Fibroblast of lung (primary cell): ENCODE measurements at regions not wholly inside any gene's neighbourhood (a gene's known extent, or its start where the extent isn't known, plus 50 kb on each side); places are given as distances from the start of the nearest gene placed in this dataset.

ENCODE experiments used
- DNase-seq, 2 donors: peaks; one replicate each; pipeline versions ENCODE4 v3.0.0 to v3.0.0-alpha.2; 2010; ENCODE audit warnings: low read depth in 2 of 2
- H2AFZ ChIP-seq: 2 replicates; pipeline ENCODE4 v1.5.1; 2012; ENCODE audit warnings: low read length, control low read depth, inconsistent platforms
- H3K27ac ChIP-seq: 2 replicates; pipeline ENCODE4 v1.5.1; 2011; ENCODE audit warnings: low read length, control low read depth; ENCODE audit not compliant: insufficient read depth
- H3K27me3 ChIP-seq: 2 replicates; pipeline ENCODE4 v1.5.1; 2011; ENCODE audit warnings: mild to moderate bottlenecking, low read length; ENCODE audit not compliant: control insufficient read depth, insufficient read depth
- H3K36me3 ChIP-seq: 2 replicates; pipeline ENCODE4 v1.5.1; 2011; ENCODE audit warnings: low read length; ENCODE audit not compliant: control insufficient read depth, insufficient read depth
- H3K4me1 ChIP-seq: 2 replicates; pipeline ENCODE4 v1.5.1; 2011; ENCODE audit warnings: low read length; ENCODE audit not compliant: control insufficient read depth, insufficient read depth; ENCODE audit errors: extremely low read depth
- H3K4me2 ChIP-seq: 2 replicates; pipeline ENCODE4 v1.5.1; 2011; ENCODE audit warnings: low read length, control low read depth; ENCODE audit not compliant: insufficient read depth; ENCODE audit errors: extremely low read depth
- H3K4me3 ChIP-seq, 4 experiments: fragments of 200-600 bp in 1 of 4; sonication (generic) in 1 of 4; replicated peaks in 1 of 4; 2 replicates each; pipeline ENCODE4 v1.5.1; 2011 to 2016; ENCODE audit warnings: low read length in 4 of 4, low read depth in 3 of 4, mild to moderate bottlenecking in 3 of 4, control low read depth in 2 of 4, inconsistent platforms in 1 of 4, mixed read lengths in 1 of 4; ENCODE audit not compliant: insufficient read depth in 1 of 4; ENCODE audit errors: control extremely low read depth in 1 of 4
- H3K79me2 ChIP-seq: 2 replicates; pipeline ENCODE4 v1.5.1; 2012; ENCODE audit warnings: mild to moderate bottlenecking, low read length, inconsistent platforms; ENCODE audit not compliant: control insufficient read depth, insufficient read depth
- H3K9ac ChIP-seq: 2 replicates; pipeline ENCODE4 v1.5.1; 2011; ENCODE audit warnings: mild to moderate bottlenecking, low read length, control low read depth; ENCODE audit not compliant: insufficient read depth
- H3K9me3 ChIP-seq: 2 replicates; pipeline ENCODE4 v1.5.1; 2012; ENCODE audit warnings: low read depth, low read length; ENCODE audit not compliant: control insufficient read depth, insufficient read depth
- H4K20me1 ChIP-seq: 2 replicates; pipeline ENCODE4 v1.5.1; 2011; ENCODE audit warnings: low read length; ENCODE audit not compliant: control insufficient read depth, insufficient read depth; ENCODE audit errors: extremely low read depth
- CTCF ChIP-seq, 2 donors: IDR thresholded peaks in 1 of 2; conservative IDR thresholded peaks in 1 of 2; 1 replicate in 1 of 2; 2 replicates in 1 of 2; pipeline ENCODE4 v1.5.1; 2011 to 2012; ENCODE audit warnings: low read length in 2 of 2, control low read depth in 1 of 2, inconsistent platforms in 1 of 2, low read depth in 1 of 2, mild to moderate bottlenecking in 1 of 2
- EZH2 ChIP-seq: IDR thresholded peaks from 2 replicates; pipeline ENCODE4 v1.5.1; 2012; ENCODE audit warnings: low read length, control low read depth, mild to moderate bottlenecking; ENCODE audit errors: missing control alignments

DNA sequence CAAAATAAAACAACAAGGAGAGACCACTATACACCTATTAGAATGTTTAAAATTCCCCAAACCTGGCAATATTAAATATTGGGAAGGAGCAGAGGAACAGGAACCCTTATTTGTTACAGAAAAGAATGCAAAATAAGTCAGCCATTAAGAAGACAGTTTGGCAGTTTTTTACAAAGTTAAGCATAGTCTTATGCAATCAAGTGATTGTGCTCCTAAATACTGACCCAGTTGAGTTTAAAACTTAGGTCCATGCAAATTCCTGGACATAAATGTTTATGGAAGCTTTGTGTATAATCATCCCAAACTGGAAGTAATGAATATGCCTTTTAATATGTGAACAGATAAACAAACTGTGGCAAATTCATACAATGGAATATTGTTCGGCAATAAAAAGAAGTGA, 72.9 kb upstream of the RGS4 start:
- H3K27ac ChIP-seq, result no peak overlapping the region
- peak in 1 of 2 donors; percentile 28 for DNase-seq

DNA sequence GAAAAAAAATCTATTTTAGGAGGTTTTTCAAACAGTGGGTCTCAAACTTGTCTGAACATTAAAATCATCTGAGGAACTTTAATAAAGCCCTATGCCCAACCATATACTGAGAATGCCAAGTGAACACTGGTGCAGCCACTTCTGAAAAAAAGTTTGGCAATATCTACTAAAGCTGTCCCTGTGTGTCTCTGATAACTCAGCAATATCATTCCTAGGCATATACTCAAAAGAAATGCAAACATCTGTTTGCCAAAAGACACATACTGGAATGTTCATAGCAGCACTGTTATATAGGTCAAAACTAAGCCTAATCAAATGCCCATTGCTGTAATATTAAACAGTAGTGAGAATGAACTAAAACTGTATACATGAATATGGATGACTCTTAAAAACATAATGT, 74.2 kb upstream of the RGS4 start:
- Histone ChIP-seq H2AFZ (no peak overlapping the region), H3K79me2 (no peaks in the 10 kb centered on the region), H3K36me3 (no peaks in the 10 kb centered on the region), H3K27me3 (no peaks in the 10 kb centered on the region), H3K9ac (no peak overlapping the region), H3K9me3 (no peaks in the 10 kb centered on the region), H3K27ac (no peak overlapping the region), H3K4me3 (no peak overlapping the region), H3K4me1 (peaks cover 3% of the 10 kb centered on the region), H3K4me2 (no peak overlapping the region), H4K20me1 (no peaks in the 10 kb centered on the region)
- TF ChIP-seq EZH2, result no peak
- no peak for TF ChIP-seq CTCF (conservative IDR thresholded peaks at IDR 0.05 in 1 of 2, IDR thresholded peaks at IDR 0.05 in 1 of 2; ENCODE audit: low read depth in 1 of 2, low read length in 2 of 2)
- peak; percentile 23 to 53 for DNase-seq

More for the DNA sequence above, 72.9 kb upstream of the RGS4 start:
- Histone ChIP-seq H4K20me1 (no peaks in the 10 kb centered on the region), H3K27me3 (no peaks in the 10 kb centered on the region), H3K79me2 (no peaks in the 10 kb centered on the region), H3K4me3 (no peak overlapping the region), H2AFZ (no peak overlapping the region), H3K36me3 (no peaks in the 10 kb centered on the region), H3K9me3 (no peaks in the 10 kb centered on the region), H3K4me1 (peaks cover 3% of the 10 kb centered on the region), H3K9ac (no peak overlapping the region), H3K4me2 (no peak overlapping the region)
- TF ChIP-seq CTCF (conservative IDR thresholded peaks at IDR 0.05 in 1 of 2, IDR thresholded peaks at IDR 0.05 in 1 of 2; ENCODE audit: low read depth in 1 of 2, low read length in 2 of 2) (no peak), EZH2 (no peak)

- TF ChIP-seq CTCF (conservative IDR thresholded peaks at IDR 0.05 in 1 of 2, IDR thresholded peaks at IDR 0.05 in 1 of 2; ENCODE audit: low read depth in 1 of 2, low read length in 2 of 2) (no peak), EZH2 (no peak)
- Histone ChIP-seq H3K27me3 (no peaks in the 10 kb centered on the region), H3K4me2 (no peak overlapping the region), H3K27ac (no peak overlapping the region), H3K79me2 (no peaks in the 10 kb centered on the region), H3K9me3 (no peaks in the 10 kb centered on the region), H3K36me3 (no peaks in the 10 kb centered on the region), H4K20me1 (no peaks in the 10 kb centered on the region), H2AFZ (no peak overlapping the region), H3K4me1 (peaks cover 3% of the 10 kb centered on the region), H3K4me3 (no peak overlapping the region), H3K9ac (no peak overlapping the region)
- DNase-seq, result no peak
Observed at GRCh38 chr1:162993846-162994245, 75.3 kb upstream of the RGS4 start.
